Hematopoietic multipotent progenitor cell treated with erythropoietin and hydrocortisone succinate and interleukin-3 and kit ligand, for 8 days (in vitro differentiated cells): ENCODE measurements at regions not wholly inside any gene's neighbourhood (a gene's known extent, or its start where the extent isn't known, plus 50 kb on each side); places are given as distances from the start of the nearest gene placed in this dataset.
"Not testable (repeated sequence)": the region's sequence is repeated elsewhere in the genome, so short reads cannot be mapped to it uniquely, and the experiment has no call there.

ENCODE experiments used
- DNase-seq: peaks from one replicate; pipeline ENCODE4 v3.0.0-alpha.2; 2015

DNA sequence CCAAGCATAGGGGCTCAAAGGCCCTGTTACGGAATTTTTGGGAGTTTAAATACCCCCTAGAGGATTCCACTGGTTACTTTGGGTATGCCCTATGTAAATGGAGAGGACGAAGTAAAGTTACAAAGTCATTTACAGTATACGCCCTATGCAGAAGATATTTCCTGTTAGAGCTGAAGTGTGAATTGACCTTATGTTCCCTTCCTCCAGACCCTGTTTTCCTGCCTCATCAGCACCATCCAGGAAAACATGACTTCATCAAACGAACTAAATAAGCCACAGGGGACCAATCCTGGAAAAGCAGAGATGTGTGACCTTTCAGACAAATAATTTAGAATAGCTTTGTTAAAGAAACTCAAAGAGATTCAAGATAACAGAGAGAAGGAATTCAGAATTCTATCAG lies 177.4 kb downstream of the SQOR start:
- DNase-seq: no peak

DNA sequence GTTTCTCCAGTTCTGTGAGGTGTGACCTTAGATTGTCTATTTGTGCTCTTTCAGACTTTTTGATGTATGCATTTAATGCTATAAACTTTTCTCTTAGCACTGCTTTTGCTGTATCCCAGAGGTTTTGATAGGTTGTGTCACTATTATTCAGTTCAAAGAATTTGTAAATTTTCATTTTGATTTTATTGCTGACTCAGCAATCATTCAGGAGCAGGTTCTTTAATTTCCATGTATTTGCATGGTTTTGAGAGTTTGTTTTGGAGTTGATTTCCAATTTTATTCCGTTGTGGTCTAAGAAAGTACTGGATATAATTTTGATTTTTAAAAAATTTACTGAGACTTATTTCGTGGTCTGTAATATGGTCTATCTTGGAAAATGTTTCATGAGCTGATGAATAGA lies 182.7 kb downstream of the SQOR start:
- not testable (repeated sequence) for DNase-seq

DNA sequence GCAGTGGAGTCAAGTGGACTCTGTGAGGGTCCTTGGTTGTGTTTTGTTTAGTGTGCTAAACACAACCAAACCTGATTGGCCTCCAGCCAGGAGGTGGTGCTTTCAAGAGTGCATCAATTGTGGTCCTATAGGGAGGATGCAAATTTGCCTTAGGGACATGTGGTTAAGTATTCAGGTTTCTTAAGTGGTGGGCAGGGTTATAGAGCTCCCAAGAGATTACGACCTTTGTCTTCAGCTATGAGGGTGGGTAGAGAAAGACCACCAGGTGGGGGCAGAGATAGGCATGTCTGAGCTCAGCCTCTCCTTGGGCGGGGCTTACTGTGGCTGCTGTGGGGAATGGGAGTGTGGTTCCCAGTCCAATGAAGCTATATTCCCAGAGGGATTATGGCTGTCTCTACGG lies 186.6 kb downstream of the SQOR start:
- DNase-seq: no peak

DNA sequence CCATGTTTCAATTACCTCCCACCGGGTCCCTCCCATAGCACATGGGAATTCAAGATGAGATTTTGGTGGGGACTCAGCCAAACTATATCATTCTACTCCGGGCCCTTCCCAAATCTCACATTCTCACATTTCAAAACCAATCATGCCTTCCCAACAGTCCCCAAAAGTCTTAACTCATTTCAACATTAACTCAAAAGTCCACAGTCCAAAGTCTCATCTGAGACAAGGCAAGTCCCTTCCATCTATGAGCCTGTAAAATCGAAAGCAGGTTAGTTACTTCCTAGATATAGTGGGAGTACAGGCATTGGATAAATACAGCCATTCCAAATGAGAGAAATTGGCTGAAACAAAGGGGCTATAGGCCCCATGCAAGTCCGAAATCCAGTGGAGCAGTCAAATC lies 188.1 kb downstream of the SQOR start:
- not testable (repeated sequence) for DNase-seq

DNA sequence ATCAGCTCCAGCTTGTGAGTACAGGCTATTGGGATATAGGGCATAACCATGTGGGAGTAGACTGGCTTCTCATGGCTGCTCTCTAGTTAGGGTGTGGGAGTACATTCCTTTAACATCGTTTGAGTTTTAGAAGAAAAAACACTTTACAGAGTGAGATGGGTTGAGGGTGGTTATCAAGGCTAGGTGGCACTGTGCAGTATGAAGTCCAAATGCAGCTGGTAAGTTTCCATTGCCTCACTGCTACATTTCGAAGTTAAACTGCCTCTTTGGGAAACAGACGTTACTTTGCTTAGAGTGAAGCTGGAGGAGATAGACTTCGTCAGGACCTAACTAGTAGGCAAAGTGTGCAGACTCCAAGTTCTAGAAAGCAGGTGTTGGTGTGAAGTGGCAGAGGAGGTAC lies 192.4 kb downstream of the SQOR start:
- DNase-seq: no peak

DNA sequence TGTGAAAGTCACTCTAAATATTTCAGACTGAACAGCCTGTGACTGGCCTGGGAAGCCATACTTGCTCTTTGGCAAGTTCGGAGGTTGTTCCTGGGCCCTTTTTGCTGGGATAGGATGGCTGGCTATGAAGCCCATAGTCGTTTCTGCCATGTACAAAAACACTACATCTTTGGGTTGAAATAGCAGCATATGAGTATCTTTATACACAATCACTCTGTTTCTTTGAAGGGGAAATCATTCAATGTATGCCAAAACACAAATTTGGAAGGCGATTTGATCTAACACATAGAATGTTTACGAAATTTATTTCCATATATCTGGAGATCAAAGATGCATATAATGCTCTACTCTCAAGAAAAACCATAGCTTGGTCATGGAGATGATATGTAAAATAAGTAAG lies 192.9 kb downstream of the SQOR start:
- no peak for DNase-seq

DNA sequence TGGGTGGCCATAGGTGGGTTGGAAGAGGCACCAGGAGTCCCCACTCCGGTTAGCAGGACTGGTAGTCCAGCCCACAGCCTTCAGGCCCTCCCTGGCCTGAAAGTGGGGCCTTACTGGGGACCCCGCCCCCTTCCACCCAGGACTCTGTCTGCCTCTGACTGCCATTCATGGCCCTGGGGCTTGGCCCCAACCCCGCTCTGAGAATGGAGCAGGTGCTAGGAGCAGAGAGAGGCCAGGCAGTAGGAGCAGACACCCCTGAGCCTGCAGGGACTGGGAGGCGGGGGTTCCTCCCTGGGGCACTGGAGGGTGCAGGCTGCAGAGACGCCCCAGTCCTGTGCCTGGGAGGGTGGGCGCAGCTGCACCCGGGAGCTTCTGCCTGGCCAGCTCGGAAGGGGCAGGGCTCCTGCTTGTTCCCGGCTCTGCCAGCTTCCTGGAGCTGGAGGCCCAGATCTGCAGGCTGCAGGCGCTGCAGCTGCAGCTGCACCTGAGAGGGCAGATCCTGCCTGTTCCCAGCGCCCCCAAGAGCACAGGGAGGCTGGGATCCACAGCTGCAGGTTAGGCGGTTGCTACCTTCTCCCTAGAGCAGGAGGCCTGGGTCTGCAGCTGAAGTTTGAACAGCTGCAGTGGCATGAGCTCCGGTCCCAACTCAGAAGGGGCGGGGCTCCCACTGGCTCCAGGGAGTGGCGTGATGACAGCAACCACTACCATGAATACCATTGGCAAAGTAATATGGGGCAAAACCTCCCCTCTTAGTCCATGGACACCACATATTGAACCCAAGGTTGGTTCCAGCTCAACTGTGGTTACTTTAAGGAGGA lies 194.7 kb downstream of the SQOR start:
- DNase-seq: no peak

DNA sequence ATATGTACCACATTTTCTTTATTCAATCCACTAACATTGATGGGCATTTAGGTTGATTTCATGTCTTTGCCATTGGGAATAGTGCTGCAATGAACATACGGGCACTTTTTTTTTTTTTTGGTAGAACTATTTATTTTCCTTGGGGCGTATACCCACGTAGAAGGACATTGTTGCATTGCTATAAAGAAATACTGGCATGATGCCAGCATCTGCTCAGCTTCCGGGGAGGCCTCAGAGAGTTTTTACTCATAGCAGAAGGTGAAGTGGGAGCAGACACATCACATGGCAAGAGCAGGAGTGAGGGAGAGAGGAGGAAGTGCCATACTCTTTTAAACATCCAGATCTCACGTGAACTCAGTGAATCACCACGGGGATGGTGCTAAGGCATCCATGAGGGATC lies 197.0 kb downstream of the SQOR start:
- DNase-seq: no peak

DNA sequence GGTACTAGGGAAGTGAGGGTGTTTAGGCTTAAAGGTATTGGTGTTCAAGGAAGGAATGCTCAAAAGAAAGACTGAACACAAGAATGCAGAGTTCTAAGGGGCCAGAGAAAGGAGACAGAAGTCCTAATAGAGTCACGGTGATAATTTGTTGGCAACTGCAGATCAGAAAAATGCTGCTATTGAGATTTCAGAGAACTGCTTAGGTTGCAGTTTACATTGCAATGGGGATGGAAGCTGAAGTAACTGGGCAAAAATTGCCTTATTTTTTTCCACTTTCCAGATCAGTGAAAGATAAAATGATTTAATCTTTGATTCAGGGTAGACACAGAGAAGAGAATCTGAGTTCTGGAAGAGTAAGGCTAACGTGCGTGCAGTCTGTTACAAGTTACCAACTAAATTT lies 199.8 kb downstream of the SQOR start:
- DNase-seq: no peak

DNA sequence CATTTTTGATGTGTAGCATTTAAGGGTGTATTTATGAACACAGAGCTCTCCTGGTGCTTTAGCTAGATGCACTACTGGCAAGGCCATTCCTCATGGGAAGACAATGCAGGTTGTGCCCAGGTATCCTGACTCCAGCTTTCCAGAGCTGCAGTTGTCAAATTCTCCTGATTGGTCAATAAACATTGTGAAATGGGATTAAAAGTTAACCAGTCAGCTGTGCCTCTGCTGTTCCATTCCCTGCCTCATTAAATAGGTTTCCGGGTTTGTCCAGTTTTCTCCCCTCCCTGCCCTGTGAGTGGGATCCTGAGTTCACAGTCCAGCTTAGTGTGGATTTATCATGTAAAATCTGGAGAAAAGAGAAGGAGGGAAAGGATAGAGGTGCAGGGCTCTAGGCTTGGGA lies 207.3 kb downstream of the SQOR start:
- DNase-seq: no peak

DNA sequence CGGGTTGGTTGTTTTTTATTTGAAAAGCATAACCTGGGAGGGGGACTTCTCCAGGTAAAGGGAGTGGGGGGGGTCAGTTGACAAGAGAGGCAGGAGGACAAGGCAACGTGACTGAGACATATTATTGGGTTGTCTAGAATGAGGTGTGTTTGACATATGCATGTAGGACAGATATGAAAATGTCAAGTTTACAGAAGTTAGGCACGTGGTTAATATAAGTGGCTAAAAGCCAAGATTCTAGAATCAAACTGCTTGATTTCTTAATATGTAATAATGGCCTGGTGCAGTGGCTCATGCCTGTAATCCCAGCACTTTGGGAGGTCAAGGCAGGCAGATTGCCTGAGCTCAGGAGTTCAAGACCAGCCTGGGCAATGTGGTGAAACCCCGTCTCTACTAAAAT lies 212.8 kb downstream of the SQOR start:
- DNase-seq: no peak

DNA sequence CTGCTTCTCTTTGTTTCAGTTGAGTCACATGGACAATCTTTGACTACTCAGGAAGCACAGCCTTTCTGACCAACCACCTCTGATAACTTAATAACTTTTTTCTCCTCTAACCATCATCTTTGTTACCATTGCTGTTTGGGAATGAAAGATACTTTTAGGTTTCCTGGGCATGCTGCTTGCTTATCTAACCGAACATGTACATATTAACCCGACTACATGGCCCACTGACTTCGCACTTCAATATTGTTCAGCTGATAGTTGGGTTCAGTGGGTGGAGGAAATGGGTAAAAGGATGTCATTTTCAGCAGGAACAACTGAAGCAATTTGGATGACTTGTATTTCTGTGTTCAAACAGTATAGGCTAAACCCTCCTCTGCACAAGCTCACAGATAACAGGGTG lies 214.3 kb downstream of the SQOR start:
- no peak for DNase-seq

DNA sequence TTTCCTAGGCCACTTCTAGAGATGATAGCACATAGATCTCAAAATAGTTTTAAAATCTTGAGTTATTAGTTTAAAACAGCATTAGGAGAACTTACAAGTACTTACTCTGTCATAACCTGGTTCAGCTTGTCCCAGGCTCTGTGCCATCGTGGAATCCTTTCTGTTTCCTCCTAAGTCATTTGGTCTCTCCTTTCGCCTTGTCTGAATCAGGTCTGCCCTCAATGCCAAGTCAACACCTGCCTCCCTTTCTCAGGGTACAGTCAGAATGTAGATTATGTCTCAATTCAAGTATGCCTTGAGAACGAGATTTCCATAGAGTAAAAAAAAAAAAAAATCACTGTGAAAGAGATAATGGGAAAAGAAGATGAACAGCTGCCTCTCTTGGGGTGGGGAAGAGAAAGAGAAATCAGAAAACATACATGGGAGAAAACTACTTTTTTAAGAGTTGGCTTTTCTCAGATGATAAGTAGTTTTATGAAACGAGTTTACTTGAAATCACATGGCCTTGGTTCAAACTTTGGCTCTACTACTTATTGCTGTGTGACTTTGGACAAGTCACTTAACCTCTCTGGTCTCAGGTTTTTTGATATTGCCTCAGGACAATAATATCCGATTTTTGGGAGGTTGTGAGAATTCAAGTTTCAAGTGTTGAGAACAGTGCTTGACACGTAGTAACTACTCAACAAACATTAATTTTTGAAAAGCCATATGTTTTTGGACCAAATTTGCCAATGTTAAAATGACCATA lies 219.8 kb downstream of the SQOR start:
- DNase-seq: no peak

DNA sequence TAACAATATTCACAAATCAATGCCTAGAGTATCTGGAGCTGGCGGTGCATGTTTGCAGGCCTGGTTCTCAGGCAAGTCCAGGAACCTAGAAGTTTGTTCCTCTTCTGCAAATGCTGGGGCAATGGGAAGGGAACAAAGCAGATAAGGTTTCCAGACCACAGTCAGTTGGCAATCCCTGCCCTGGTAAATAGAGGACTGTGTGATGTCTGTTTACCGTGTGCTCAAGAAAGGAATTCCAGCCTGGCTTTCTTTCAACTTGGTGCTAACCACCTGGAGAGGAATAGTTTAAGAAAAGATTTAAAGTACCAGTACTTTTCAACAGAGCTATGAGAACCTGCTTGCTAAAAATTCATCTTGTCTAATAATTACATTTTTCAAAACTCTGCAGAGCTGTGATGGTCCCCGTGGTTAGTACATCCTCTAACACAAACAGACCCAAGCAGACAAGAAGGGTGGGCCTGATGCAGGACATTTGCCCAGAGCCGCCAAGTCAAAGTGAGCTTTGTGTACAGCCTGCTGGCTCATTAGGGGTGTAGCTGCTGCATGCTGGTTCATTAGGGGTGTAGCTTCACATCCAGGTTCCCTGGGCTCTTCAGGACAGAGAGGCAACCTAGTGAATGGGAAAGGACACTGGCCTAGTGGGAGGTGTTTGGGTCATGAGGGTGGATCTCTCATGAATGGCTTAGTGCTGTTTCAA lies 220.5 kb downstream of the SQOR start:
- no peak for DNase-seq

DNA sequence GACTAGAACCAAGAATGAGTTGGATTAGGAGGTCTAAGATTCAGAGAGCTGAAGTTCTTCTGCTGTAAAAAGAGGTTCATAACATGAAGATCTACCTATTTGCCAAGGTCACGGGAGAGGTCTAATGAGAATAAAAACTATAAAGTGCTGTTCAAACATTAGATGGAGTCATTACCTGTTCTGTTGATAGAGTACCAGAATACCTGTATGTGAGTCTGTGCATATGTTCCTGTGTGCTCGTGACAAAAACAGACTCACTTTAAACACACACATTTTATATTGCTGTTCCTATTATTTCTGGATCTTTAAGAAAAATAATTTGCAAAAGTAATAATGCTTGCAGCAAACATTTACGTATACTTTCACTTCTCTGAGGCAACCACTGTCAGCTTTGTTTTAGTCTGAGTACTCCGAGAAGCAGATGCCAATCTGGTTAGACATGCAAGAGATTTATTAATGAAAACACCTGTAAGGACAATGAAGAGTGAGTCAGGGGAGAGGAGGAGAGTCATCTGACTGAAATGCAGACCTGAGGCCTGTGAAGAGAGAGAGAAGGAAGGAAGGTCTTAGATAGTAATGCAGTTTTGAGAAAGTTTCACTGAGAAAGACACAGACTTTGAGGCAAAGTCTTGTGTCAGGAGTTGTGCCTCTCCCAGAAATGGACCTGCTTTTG lies 221.2 kb downstream of the SQOR start:
- no peak for DNase-seq

DNA sequence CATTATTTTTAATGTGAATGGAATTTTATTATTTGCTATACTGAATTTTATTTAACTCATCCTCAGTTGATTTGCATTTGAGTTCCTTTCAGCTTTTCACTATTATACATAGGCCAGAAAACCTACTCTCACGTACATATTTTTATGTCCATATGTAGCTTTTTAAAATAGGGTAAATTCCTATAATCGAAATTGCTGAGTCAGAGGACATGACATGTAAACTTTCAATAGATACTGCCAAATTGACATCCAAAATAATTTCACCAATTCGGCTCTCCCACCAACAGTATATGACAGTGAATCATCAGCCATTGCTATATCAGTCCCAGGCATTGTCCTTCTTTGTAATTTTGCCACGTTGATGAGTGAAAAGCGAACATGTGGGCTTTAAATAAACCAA lies 222.5 kb downstream of the SQOR start:
- no peak for DNase-seq

DNA sequence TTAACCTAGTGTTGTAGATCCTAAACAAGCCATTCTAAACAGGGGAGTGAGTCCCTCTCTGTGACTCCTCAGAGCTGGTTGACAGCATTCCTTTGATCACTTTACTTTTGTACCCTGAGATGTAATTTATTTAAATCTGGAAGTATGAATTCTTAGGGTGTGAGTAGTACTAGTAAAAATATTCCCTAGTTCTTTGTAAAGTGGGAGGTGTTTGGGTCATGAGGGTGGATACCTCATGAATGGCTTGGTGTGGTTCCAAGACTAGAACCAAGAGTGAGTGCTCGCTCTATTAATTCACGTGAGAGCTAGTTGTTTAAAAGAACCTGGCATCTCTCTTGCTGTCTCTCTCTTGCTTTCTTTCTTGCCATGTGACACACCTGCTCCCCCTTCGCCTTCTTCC lies 223.7 kb downstream of the SQOR start:
- no peak for DNase-seq

DNA sequence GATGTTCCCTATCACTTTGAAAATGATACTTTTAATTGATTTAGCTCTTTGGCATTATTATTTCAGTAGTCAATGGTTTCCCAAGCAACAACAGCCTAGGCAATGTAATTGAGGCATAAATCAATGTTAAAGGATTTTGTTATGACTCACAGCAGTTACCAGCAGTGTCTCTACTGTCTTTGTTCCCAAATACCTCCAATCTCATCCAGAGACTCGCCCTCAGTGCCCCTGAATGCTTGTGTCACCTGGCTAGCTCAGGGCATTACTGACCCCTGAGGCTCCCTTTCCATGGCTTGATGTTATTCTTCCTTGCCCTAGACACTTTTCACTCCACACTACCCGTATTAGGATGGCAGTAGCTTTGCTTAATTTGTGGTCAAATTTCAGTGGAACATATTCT lies 227.2 kb downstream of the SQOR start:
- no peak for DNase-seq

DNA sequence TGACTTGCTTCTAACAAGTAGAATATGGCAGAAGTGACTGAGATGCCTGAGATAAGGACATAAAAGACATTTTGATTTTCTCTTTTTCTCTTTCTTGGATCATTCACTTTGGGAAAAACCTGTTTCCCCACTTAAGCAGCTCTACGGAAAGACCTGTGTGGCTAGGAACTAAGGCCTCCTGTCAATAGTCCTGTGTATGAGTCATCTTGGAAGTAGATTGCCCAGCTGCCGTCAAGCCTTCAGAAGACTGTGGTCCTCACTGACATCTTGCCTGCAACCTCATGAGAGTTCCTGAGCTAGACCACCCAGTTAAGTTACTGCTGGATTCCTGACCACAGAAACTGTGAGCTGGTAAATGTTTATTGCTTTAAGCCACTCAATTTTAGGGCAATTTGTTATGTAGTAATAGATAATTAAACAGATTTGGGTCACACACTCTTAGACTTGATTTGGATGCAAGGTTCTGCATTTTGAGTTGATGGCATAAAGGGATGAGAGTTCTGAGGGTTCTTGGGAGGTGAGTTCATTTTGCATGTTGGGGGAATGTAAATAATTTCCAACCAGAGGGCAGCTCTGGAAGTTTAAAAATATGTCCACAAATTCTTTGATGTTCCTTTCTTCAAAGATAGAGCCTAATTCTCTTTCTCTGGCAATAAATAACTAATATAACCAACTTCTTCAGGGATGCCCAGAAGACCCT lies 229.2 kb downstream of the SQOR start:
- DNase-seq: no peak

DNA sequence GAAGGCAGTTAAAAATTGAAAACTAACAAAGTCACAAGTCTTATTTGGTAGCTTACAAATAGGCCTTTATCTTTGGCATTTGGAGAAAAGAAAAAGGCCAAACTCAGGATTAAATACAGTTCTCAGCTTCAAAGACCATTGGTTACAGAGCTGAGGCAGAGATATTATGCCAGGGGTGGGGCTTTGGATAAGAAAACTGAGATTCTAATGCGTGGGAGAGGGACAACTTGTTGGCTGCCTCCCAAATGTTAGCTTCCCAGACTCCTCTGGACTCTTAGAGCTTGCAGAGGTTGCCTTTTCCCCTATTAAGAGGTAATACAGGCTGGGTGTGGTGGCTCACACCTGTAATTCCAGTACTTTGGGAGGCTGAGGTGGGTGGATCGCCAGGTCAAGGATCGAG lies 231.8 kb downstream of the SQOR start:
- no peak for DNase-seq

DNA sequence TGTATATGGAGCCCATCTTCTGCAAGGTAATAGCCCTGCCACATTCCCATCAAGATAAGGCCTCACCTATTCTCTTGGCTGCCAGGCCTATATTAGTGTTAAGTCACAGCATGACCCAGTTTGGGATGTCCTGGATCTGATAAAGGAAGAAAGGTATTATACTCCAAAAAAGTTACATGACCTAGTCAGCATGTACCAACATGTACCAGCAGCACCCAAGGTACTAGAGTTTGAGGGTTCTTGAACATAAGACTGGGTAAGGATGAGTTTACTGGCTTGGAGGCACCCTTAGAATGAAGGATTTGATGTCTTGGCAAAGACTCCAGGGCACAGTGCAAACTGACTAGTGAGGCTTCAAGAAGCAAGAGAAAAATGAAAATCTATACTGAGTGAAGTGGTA lies 232.5 kb downstream of the SQOR start:
- DNase-seq: no peak

DNA sequence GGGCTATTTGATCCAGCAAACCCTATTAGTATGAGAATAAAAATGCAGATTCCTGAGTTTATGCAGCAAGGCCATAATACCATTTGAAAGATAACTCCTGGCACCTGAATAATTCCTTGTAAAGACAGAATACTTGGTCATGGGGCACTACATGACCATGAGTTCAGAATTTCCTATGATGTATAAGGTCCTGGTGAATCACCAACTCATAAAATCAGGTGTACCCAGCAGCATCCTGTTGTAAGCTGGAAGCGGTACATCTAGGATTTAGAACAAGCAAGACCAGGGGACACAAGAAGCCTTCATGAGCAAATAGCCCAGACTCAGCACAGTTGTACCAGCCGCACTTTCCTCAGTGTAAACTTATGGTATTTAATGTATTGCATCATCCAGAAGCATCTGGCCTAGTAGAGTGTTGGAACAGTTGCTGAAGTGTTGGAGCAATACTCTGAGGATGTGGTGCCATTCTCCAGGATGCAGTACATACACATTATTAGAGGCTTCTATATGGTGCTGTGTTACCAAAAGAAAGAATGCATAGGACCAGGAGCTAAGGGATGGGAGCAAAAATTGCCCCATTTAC lies 233.4 kb downstream of the SQOR start:
- no peak for DNase-seq
